ENCODE measurements at regions not wholly inside any gene's neighbourhood (a gene's known extent, or its start where the extent isn't known, plus 50 kb on each side); places are given as distances from the start of the nearest gene placed in this dataset.

GRCh38 chr16:82340531-82340930 is 170.5 kb upstream of the MPHOSPH6 start:
- H3K4me1 ChIP-seq, result no peaks in the 10 kb centered on the region
- 81% methylated on average over 4 of the region's 4 CpGs for WGBS
- peaks cover 0 to 4% (median 0%) of the 10 kb centered on the region in 4 donors for H3K9me3 ChIP-seq
- H3K36me3 ChIP-seq, result no peaks in the 10 kb centered on the region
- H3K27ac ChIP-seq (replicated peaks in 1 of 4), result no peak overlapping the region
- no peak overlapping the region for H3K4me3 ChIP-seq
- TF ChIP-seq POLR2A (IDR thresholded peaks at IDR 0.05; ENCODE audit: low read depth), result no peak
- no peak for TF ChIP-seq POLR2AphosphoS5 (IDR thresholded peaks at IDR 0.05)
- no peak for TF ChIP-seq EP300 (IDR thresholded peaks at IDR 0.05)
- intact Hi-C loops (cut with DNase I), result no loop called here
- H3K27me3 ChIP-seq, result peaks cover 0 to 11% (median 0%) of the 10 kb centered on the region in 4 donors
- DNase-seq (ENCODE audit: extremely low spot score), result no peak

GRCh38 chr16:82337355-82337754 is 167.3 kb upstream of the MPHOSPH6 start:
- Histone ChIP-seq H3K27ac (replicated peaks in 1 of 4) (no peak overlapping the region), H3K4me1 (no peaks in the 10 kb centered on the region), H3K27me3 (peaks cover 0 to 6% (median 0%) of the 10 kb centered on the region in 4 donors), H3K36me3 (no peaks in the 10 kb centered on the region), H3K4me3 (no peak overlapping the region), H3K9me3 (peaks cover 0 to 4% (median 0%) of the 10 kb centered on the region in 4 donors)
- 56% methylated on average over 3 of the region's 3 CpGs for WGBS
- intact Hi-C loops (cut with DNase I), result no loop called here
- TF ChIP-seq EP300 (IDR thresholded peaks at IDR 0.05) (no peak), POLR2A (IDR thresholded peaks at IDR 0.05; ENCODE audit: low read depth) (no peak), POLR2AphosphoS5 (IDR thresholded peaks at IDR 0.05) (no peak), CTCF (IDR thresholded peaks at IDR 0.05) (no peak)
- no peak for DNase-seq (ENCODE audit: extremely low spot score)

- no peak overlapping the region for H3K4me3 ChIP-seq
- intact Hi-C loops (cut with DNase I), result no loop called here
- no peak for DNase-seq (ENCODE audit: extremely low spot score)
- no peak overlapping the region for H3K27ac ChIP-seq (replicated peaks in 1 of 4)
- H3K36me3 ChIP-seq, result no peaks in the 10 kb centered on the region
- no peaks in the 10 kb centered on the region for H3K9me3 ChIP-seq
- H3K27me3 ChIP-seq, result no peaks in the 10 kb centered on the region
- WGBS, result 82% methylated on average over 6 of the region's 6 CpGs
- no peaks in the 10 kb centered on the region for H3K4me1 ChIP-seq
- TF ChIP-seq POLR2AphosphoS5 (IDR thresholded peaks at IDR 0.05) (no peak), EP300 (IDR thresholded peaks at IDR 0.05) (no peak), POLR2A (IDR thresholded peaks at IDR 0.05; ENCODE audit: low read depth) (no peak), CTCF (IDR thresholded peaks at IDR 0.05) (no peak)
Measured at GRCh38 chr16:82331974-82332750, 162.1 kb upstream of the MPHOSPH6 start.

- Histone ChIP-seq H3K4me3 (no peak overlapping the region), H3K27me3 (no peaks in the 10 kb centered on the region), H3K9me3 (no peaks in the 10 kb centered on the region), H3K27ac (replicated peaks in 1 of 4) (no peak overlapping the region), H3K4me1 (no peaks in the 10 kb centered on the region), H3K36me3 (no peaks in the 10 kb centered on the region)
- DNase-seq (ENCODE audit: extremely low spot score), result no peak
- intact Hi-C loops (cut with DNase I), result no loop called here
- no peak for TF ChIP-seq CTCF (IDR thresholded peaks at IDR 0.05)
- no peak for TF ChIP-seq POLR2AphosphoS5 (IDR thresholded peaks at IDR 0.05)
- TF ChIP-seq POLR2A (IDR thresholded peaks at IDR 0.05; ENCODE audit: low read depth), result no peak
- no peak for TF ChIP-seq EP300 (IDR thresholded peaks at IDR 0.05)
- 86% methylated on average over 3 of the region's 3 CpGs for WGBS
Measured at GRCh38 chr16:82331397-82331796, 161.4 kb upstream of the MPHOSPH6 start.

GRCh38 chr16:82329504-82330192 is 159.6 kb upstream of the MPHOSPH6 start:
- intact Hi-C loops (cut with DNase I), result no loop called here
- TF ChIP-seq POLR2AphosphoS5 (IDR thresholded peaks at IDR 0.05) (no peak), POLR2A (IDR thresholded peaks at IDR 0.05; ENCODE audit: low read depth) (no peak), CTCF (IDR thresholded peaks at IDR 0.05) (no peak), EP300 (IDR thresholded peaks at IDR 0.05) (no peak)
- Histone ChIP-seq H3K27ac (replicated peaks in 1 of 4) (no peak overlapping the region), H3K36me3 (no peaks in the 10 kb centered on the region), H3K4me3 (no peak overlapping the region), H3K9me3 (no peaks in the 10 kb centered on the region), H3K4me1 (no peaks in the 10 kb centered on the region), H3K27me3 (no peaks in the 10 kb centered on the region)
- no peak for DNase-seq (ENCODE audit: extremely low spot score)
- WGBS, result 73% methylated on average over 11 of the region's 11 CpGs
